HUDEP-2 (cell line): ENCODE measurements at regions not wholly inside any gene's neighbourhood (a gene's known extent, or its start where the extent isn't known, plus 50 kb on each side); places are given as distances from the start of the nearest gene placed in this dataset.

ENCODE experiments used
- DNase-seq, 76 experiments: peaks; one replicate each; lab custom pipeline; 2025; ENCODE audit not compliant: unreplicated experiment in 76 of 76; lab: John Stamatoyannopoulos, UW

GRCh38 chr14:39755269-39755878 is 323.1 kb upstream of the FBXO33 start:
- no peak for DNase-seq

- no peak for DNase-seq
These were observed 308.2 kb upstream of the FBXO33 start for GRCh38 chr14:39740454-39740853.

DNA sequence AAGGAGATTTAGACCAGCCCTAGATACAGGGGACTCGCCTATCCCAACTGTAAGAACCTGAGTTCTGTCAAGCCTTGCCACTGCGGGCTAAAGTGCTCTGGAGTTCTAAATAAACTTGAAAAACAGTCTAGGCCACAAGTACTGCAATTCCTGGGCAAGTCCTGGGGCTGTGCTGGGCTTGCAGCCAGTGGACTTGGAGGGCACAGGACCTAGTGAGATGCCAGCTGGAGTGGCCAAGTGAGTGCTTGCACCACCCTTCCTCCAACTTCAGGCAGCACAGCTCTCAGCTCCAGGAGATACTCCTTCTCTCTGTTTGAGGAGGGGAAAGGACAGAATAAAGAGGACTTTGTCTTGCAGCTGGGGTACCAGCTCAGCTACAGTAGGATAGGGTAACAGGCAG is 307.6 kb upstream of the FBXO33 start:
- no peak for DNase-seq

- DNase-seq: no peak
These were observed 302.1 kb upstream of the FBXO33 start for GRCh38 chr14:39734306-39734705.

DNA sequence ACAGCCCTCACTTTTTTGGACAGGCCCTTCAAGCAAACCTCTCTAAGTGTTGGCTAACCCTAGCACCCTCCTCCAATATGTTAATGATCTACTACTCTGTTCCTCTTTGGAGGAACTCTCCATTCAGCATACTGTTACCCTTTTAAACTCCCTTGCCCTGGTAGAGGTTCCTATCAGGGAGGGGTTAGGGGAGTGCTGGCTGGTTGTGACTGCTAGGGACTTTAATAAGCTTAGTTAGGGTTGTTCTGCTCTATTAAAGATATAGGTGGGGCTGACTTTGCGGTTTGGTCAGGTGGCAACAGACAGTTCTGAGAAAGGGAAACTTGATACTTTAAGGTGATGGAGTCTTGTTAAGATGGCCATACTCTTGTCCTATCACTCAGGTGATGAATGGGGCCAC is 301.5 kb upstream of the FBXO33 start:
- DNase-seq: no peak

GRCh38 chr14:39731912-39732311 is 299.7 kb upstream of the FBXO33 start:
- peak in 8 of 76 experiments; percentile 1 to 23 (median 4) for DNase-seq

GRCh38 chr14:39726563-39726962 is 294.3 kb upstream of the FBXO33 start:
- DNase-seq: no peak

DNA sequence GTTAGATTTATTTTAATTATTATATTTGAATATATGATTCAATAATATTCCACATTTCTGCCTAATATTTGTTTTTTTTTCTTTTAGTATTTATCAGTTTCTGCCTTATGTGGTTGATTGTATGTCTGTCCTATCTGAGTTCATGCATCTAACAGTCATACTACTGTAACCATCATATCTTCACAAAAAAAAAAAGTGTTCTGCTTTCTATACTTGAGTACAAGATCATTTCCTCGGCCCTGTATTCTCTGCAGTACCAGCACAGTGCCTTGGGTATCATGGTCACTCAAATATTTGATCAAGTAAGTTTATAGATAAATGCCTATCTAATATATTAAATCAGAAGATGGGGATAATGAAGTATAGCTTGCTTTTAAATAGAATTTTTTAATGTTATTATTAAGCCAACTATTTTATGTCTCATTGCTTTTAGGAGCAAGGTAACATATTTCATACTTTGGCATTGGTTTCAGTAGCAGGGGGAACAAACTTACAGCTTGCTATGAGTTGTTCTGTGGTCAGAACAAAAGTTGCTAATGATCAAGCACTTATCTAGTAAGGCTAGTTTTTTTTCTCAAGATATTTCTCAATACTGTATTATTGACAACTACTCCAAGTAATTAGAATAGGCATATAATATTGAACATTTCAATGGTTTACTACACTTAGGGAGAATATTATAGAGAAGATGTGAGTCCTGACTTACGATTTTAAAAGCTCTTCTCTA is 290.5 kb upstream of the FBXO33 start:
- no peak for DNase-seq

DNA sequence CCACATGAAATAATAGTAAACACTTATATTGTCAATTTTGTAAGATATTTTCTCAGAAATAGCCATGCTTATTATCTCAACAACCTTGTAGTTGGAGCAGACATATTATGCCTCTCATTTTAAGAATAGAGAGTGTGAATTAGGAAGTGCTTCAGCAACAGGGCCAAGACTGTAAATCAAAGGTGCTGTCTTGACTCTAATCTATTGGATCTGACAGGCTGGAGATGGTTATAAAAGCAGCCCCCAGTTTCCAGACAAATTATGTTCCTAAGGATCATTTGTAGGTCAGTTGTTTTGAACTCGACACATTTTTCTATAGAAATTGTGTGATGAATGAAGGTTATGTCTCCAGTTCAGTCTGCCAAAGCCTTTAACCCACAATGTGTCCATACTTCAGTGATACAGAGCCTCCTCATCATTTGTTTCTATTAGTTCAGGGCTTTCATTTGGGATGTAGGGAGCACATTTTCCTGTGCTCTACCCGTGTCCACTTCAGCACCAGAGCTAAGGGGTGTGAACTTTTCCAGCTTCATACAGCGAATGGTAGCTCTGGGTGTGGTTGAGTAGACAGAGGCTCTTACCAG is 284.8 kb upstream of the FBXO33 start:
- no peak for DNase-seq

- DNase-seq: no peak
These were observed 280.2 kb upstream of the FBXO33 start for GRCh38 chr14:39712293-39712999.

GRCh38 chr14:39704594-39704993 is 272.4 kb upstream of the FBXO33 start:
- DNase-seq: no peak

DNA sequence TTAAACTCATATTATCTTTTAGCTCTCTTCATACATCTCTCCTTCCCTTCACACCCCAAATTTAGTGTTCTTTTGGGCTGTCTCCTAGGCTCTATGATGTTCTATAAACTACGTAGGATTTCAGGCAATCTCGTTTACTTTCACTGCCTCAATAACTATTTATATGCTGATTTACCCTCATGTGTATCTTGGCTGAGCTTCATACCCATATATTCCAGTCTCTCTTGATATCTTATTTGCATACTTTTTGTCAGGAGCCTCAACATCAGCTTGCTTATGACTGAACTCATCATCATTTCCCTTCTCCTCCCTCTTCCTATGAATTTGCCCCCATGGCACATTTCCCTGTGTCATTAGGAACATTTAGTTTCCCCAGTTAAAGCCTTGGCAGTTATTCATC is 262.1 kb upstream of the FBXO33 start:
- no peak for DNase-seq

DNA sequence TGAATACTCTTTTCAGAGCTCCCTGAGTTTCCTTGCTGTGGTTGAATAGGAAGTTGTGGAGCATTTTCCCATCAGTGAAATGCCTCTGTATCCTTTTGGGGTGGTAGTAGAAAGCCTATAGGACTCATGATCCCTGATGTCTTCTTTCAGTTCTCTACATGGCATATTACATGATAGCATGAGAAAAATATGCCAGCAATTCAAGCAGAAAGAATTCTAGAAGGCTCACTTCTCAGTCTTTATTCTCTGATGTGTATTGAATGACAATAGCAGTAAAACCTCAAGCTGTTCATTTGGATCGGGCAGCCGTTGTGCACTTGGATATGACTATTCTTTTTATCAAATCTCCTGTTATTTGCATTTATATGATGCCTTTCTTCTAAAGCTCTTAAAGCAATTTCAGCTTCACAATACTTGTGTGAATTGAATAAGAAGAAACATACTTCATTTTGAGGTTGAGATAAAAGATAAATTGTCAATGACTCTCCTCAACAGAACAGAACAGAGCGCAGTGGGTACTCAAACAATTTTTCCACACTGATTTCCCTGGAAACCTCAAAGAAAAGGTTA is 251.5 kb upstream of the FBXO33 start:
- no peak for DNase-seq

- DNase-seq: no peak
These were observed 250.3 kb upstream of the FBXO33 start for GRCh38 chr14:39682582-39682981.

- no peak for DNase-seq
These were observed 249.7 kb upstream of the FBXO33 start for GRCh38 chr14:39681782-39682399.

GRCh38 chr14:39680777-39681176 is 248.5 kb upstream of the FBXO33 start:
- no peak for DNase-seq

DNA sequence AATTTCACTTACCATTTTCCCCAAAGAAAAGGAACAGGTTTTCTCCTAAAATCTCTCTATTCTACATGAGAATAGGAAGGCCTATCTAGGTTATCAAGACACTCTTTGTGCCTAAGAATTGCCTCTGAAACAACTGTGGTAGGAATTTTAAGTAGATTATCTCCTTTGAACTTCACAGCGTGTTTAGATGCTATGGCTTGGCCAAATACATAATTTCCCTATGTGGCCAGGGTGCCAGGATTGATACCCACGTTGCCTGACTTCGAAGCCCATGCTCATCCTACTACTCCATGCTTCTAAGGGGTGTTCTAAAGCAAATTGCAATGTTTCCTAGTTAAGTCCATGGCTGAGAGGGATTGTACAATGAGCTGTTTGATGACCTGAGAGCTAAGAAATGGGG is 241.5 kb upstream of the FBXO33 start:
- no peak for DNase-seq

GRCh38 chr14:39673270-39673711 is 241.1 kb upstream of the FBXO33 start:
- DNase-seq: no peak

- no peak for DNase-seq
These were observed 236.2 kb upstream of the FBXO33 start for GRCh38 chr14:39668449-39668848.

- no peak for DNase-seq
These were observed 234.2 kb upstream of the FBXO33 start for GRCh38 chr14:39666386-39666785.

DNA sequence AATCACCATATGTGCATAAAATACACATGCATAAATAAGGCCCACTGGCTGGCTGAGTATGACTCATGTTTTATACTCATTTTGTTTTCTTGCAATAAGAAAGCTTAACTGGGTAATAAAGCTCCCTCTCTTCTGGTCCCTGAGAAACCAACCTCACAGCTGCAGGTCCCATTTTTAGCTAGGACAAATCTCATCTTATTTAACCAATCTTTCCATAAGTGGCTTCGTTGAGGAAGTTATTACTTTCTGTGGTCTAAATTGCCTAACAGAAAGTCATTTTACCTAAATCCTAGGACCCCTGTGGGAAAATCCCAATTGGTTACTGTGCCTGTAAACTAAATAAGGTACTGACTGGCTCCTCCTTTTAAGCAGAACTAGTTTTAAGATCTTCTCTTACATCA is 232.8 kb upstream of the FBXO33 start:
- no peak for DNase-seq
